ENCODE measurements at regions not wholly inside any gene's neighbourhood (a gene's known extent, or its start where the extent isn't known, plus 50 kb on each side); places are given as distances from the start of the nearest gene placed in this dataset.

DNA sequence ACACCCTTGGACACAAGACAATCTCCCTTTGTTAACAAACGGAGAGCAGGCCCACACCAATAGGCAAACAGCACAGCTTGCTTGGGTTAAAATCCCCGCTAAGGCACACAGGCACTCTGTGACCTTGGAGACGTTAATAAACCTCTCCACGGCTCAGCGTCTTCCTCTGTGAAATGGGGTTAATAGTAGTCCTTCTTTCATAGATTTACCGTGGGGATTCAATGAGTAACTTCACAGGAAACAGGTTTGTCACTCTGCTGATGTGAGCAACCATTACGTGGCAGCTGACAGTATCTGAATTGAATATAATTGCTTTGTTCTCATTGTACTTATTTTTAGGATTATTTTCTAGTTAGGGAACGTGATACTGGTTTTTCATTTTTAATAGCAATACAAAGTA, 65.2 kb upstream of the ADRA1B start:
- no peaks in the 10 kb centered on the region for H3K9me3 ChIP-seq (ENCODE audit: low read depth)
- no peak overlapping the region for H3K27ac ChIP-seq
- WGBS (ENCODE audit: low lambda C conversion rate, missing lambda C conversion rate): 72% methylated on average over 8 of the region's 8 CpGs
- DNase-seq (ENCODE audit: low spot score): no peak
- H3K79me2 ChIP-seq: no peaks in the 10 kb centered on the region
- H3K4me2 ChIP-seq: no peak overlapping the region
- H3K27me3 ChIP-seq: no peaks in the 10 kb centered on the region
- TF ChIP-seq EZH2 (IDR thresholded peaks at IDR 0.05; ENCODE audit: borderline replicate concordance) (no peak), EZH2phosphoT487 (IDR thresholded peaks at IDR 0.05; ENCODE audit: low read depth, severe bottlenecking, unreplicated experiment) (no peak)
- TF ChIP-seq, protein P1, sequence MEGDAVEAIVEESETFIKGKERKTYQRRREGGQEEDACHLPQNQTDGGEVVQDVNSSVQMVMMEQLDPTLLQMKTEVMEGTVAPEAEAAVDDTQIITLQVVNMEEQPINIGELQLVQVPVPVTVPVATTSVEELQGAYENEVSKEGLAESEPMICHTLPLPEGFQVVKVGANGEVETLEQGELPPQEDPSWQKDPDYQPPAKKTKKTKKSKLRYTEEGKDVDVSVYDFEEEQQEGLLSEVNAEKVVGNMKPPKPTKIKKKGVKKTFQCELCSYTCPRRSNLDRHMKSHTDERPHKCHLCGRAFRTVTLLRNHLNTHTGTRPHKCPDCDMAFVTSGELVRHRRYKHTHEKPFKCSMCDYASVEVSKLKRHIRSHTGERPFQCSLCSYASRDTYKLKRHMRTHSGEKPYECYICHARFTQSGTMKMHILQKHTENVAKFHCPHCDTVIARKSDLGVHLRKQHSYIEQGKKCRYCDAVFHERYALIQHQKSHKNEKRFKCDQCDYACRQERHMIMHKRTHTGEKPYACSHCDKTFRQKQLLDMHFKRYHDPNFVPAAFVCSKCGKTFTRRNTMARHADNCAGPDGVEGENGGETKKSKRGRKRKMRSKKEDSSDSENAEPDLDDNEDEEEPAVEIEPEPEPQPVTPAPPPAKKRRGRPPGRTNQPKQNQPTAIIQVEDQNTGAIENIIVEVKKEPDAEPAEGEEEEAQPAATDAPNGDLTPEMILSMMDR (IDR thresholded peaks at IDR 0.05; ENCODE audit: poor library complexity): no peak
- no peaks in the 10 kb centered on the region for H3K36me3 ChIP-seq (replicated peaks; ENCODE audit: insufficient read depth, low read depth)
- H4K20me1 ChIP-seq (ENCODE audit: insufficient read depth, poor library complexity, severe bottlenecking): no peaks in the 10 kb centered on the region
- H3K4me1 ChIP-seq (ENCODE audit: insufficient read depth): no peaks in the 10 kb centered on the region
- no peak overlapping the region for H2AFZ ChIP-seq
- H3K9me2 ChIP-seq (replicated peaks; ENCODE audit: insufficient read depth): no peaks in the 10 kb centered on the region
- H3K4me3 ChIP-seq: no peak overlapping the region

GRCh38 chr5:159854916-159855315, 61.4 kb upstream of the ADRA1B start:
- TF ChIP-seq EZH2 (IDR thresholded peaks at IDR 0.05; ENCODE audit: borderline replicate concordance): no peak
- no peak for DNase-seq (ENCODE audit: low spot score)
- H3K9me2 ChIP-seq (replicated peaks; ENCODE audit: insufficient read depth): no peaks in the 10 kb centered on the region
- H3K27ac ChIP-seq: no peak overlapping the region
- no peak overlapping the region for H2AFZ ChIP-seq
- H3K27me3 ChIP-seq: no peaks in the 10 kb centered on the region
- H4K20me1 ChIP-seq (ENCODE audit: insufficient read depth, poor library complexity, severe bottlenecking): no peaks in the 10 kb centered on the region
- H3K36me3 ChIP-seq (replicated peaks; ENCODE audit: insufficient read depth, low read depth): no peaks in the 10 kb centered on the region
- H3K79me2 ChIP-seq: no peaks in the 10 kb centered on the region
- H3K4me1 ChIP-seq (ENCODE audit: insufficient read depth): no peaks in the 10 kb centered on the region
- 87% methylated on average over 2 of the region's 2 CpGs for WGBS (ENCODE audit: low lambda C conversion rate, missing lambda C conversion rate)
- H3K4me3 ChIP-seq: no peak overlapping the region
- no peaks in the 10 kb centered on the region for H3K9me3 ChIP-seq (ENCODE audit: low read depth)
- H3K4me2 ChIP-seq: no peak overlapping the region

DNA sequence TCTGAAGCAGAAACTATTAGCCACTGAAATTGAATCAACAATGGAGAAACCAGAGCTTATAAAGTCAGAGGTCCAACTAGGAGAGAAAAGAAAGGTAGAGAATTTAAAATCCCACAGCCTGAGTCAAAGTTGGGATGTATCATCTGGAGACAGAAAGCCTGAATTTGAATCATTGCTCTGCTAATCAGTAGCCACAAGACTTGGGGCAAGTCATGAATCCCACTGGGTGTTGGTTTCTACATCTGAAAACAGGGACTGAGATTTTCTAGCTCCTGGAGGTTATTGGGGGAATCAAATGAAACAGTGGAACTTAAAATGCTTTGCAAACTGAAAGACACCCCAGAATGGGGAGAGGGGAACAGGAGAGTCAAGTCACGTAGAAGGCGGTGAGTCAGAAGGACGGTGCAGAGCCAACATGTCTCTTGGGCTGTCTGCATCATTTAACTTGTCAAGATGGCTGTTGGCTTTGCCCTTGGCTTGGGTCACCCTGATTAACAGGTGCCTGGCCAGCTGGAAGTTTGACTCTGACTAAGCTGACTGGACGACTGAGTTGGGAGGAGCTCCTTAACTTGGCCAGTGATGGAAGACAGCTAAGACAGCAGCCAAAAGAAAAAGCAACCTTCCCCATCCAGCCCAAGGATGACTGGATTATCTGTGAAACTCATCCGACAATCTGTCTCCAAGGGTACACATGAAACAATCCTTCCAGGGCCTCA, 60.6 kb upstream of the ADRA1B start:
- Histone ChIP-seq H3K36me3 (replicated peaks; ENCODE audit: insufficient read depth, low read depth) (no peaks in the 10 kb centered on the region), H3K4me2 (no peak overlapping the region), H3K27me3 (peaks cover 2% of the 10 kb centered on the region), H3K4me3 (no peak overlapping the region), H4K20me1 (ENCODE audit: insufficient read depth, poor library complexity, severe bottlenecking) (no peaks in the 10 kb centered on the region), H3K79me2 (no peaks in the 10 kb centered on the region), H3K9me3 (ENCODE audit: low read depth) (no peaks in the 10 kb centered on the region), H3K4me1 (ENCODE audit: insufficient read depth) (no peaks in the 10 kb centered on the region), H3K9me2 (replicated peaks; ENCODE audit: insufficient read depth) (no peaks in the 10 kb centered on the region), H3K27ac (no peak overlapping the region), H2AFZ (no peak overlapping the region)
- TF ChIP-seq, protein P1 (IDR thresholded peaks at IDR 0.05; ENCODE audit: poor library complexity): no peak
- TF ChIP-seq EZH2 (IDR thresholded peaks at IDR 0.05; ENCODE audit: borderline replicate concordance) (no peak), EZH2phosphoT487 (IDR thresholded peaks at IDR 0.05; ENCODE audit: low read depth, severe bottlenecking, unreplicated experiment) (no peak)
- WGBS (ENCODE audit: low lambda C conversion rate, missing lambda C conversion rate): 88% methylated on average over 5 of the region's 5 CpGs
- DNase-seq (ENCODE audit: low spot score): no peak

DNA sequence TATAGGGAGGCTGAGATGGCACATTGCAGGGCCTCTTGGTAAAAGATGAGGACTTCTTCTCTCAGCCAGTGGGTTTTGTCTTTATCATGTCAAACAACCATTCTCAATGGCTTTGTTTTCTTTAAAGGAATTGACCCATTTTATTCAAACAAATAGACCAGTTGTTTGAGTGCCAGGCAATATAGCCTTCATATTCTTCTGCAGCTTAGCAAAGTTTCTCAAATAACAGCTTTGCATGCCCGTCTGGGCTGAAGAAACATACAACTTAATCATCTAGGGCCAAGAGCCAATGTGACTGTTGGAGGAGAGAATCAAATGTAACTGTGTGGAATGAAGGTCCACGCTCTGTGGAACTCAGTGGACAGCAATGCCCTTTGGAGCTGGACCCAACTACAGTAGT, 57.4 kb upstream of the ADRA1B start:
- Histone ChIP-seq H3K27ac (no peak overlapping the region), H4K20me1 (ENCODE audit: insufficient read depth, poor library complexity, severe bottlenecking) (no peaks in the 10 kb centered on the region), H3K4me1 (ENCODE audit: insufficient read depth) (no peaks in the 10 kb centered on the region), H3K9me2 (replicated peaks; ENCODE audit: insufficient read depth) (no peaks in the 10 kb centered on the region), H3K27me3 (peaks cover 15% of the 10 kb centered on the region), H3K4me3 (no peak overlapping the region), H3K79me2 (no peaks in the 10 kb centered on the region), H2AFZ (no peak overlapping the region), H3K9me3 (ENCODE audit: low read depth) (no peaks in the 10 kb centered on the region), H3K36me3 (replicated peaks; ENCODE audit: insufficient read depth, low read depth) (no peaks in the 10 kb centered on the region), H3K4me2 (no peak overlapping the region)
- TF ChIP-seq, protein P1 (IDR thresholded peaks at IDR 0.05; ENCODE audit: poor library complexity): no peak
- no peak for TF ChIP-seq EZH2phosphoT487 (IDR thresholded peaks at IDR 0.05; ENCODE audit: low read depth, severe bottlenecking, unreplicated experiment)
- TF ChIP-seq EZH2 (IDR thresholded peaks at IDR 0.05; ENCODE audit: borderline replicate concordance): no peak
- WGBS (ENCODE audit: low lambda C conversion rate, missing lambda C conversion rate): 85% methylated on average over 2 of the region's 2 CpGs
- DNase-seq (ENCODE audit: low spot score): no peak

All from hepatocyte (in vitro differentiated cells).